ENCODE measurements at regions not wholly inside any gene's neighbourhood (a gene's known extent, or its start where the extent isn't known, plus 50 kb on each side); places are given as distances from the start of the nearest gene placed in this dataset.

GRCh38 chr16:59645194-59645593 is 911.1 kb upstream of the GOT2 start:
- TF ChIP-seq MIXL1 (CRISPR knock-in tag; IDR thresholded peaks at IDR 0.05) (no peak), ZNF629 (CRISPR knock-in tag; conservative IDR thresholded peaks at IDR 0.05) (no peak), EZH2 (conservative IDR thresholded peaks at IDR 0.05; ENCODE audit: low read depth, low read length) (no peak), RARG (CRISPR knock-in tag; IDR thresholded peaks at IDR 0.05; ENCODE audit: low read depth) (no peak), CTCF (CRISPR knock-in tag; IDR thresholded peaks at IDR 0.05) (no peak), HDAC2 (CRISPR knock-in tag; IDR thresholded peaks at IDR 0.05) (no peak), POLR2AphosphoS5 (IDR thresholded peaks at IDR 0.05; ENCODE audit: low read depth, low read length) (no peak)

Measured in HepG2 (cell line).